Peyer's patch (tissue), 4 donors: ENCODE measurements at regions not wholly inside any gene's neighbourhood (a gene's known extent, or its start where the extent isn't known, plus 50 kb on each side); places are given as distances from the start of the nearest gene placed in this dataset.

Source experiments
- DNase-seq, 3 donors: peaks; one replicate each; pipeline ENCODE4 v3.0.0-alpha.2; 2017 to 2019
- H3K27ac ChIP-seq, 4 donors: fragments of 200-600 bp; sonication (generic); one replicate each; pipeline ENCODE4 v1.5.1; 2016 to 2019
- H3K27me3 ChIP-seq, 2 donors: fragments of 200-600 bp; sonication (generic); one replicate each; pipeline ENCODE4 v1.5.1; 2019
- H3K36me3 ChIP-seq, 3 donors: fragments of 200-600 bp; sonication (generic); one replicate each; pipeline ENCODE4 v1.5.1; 2016 to 2019
- H3K4me1 ChIP-seq, 4 donors: fragments of 200-600 bp; sonication (generic); one replicate each; pipeline ENCODE4 v1.5.1; 2016 to 2019
- H3K4me3 ChIP-seq, 4 donors: fragments of 200-600 bp; sonication (generic); 1 replicate in 3 of 4; 2 replicates in 1 of 4; pipeline ENCODE4 v1.5.1; 2016 to 2019; ENCODE audit warnings: mild to moderate bottlenecking in 1 of 4
- H3K9me3 ChIP-seq, 4 donors: fragments of 200-600 bp; sonication (generic); one replicate each; pipeline ENCODE4 v1.5.1; 2016 to 2019; ENCODE audit warnings: mild to moderate bottlenecking in 1 of 4
- CTCF ChIP-seq, 6 experiments: fragments of 450-650 bp in 4 of 6; fragments of 200-600 bp in 2 of 6; sonication (generic) in 1 of 6; IDR thresholded peaks; one replicate each; pipeline ENCODE4 v1.5.1; 2017 to 2019; ENCODE audit warnings: antibody characterized with exemption in 6 of 6, mild to moderate bottlenecking in 3 of 6, moderate library complexity in 1 of 6
- POLR2A ChIP-seq, 2 donors: fragments of 450-650 bp; IDR thresholded peaks; one replicate each; pipeline ENCODE4 v1.5.1; 2017; ENCODE audit warnings: antibody characterized with exemption in 2 of 2, mild to moderate bottlenecking in 2 of 2, moderate library complexity in 2 of 2

DNA sequence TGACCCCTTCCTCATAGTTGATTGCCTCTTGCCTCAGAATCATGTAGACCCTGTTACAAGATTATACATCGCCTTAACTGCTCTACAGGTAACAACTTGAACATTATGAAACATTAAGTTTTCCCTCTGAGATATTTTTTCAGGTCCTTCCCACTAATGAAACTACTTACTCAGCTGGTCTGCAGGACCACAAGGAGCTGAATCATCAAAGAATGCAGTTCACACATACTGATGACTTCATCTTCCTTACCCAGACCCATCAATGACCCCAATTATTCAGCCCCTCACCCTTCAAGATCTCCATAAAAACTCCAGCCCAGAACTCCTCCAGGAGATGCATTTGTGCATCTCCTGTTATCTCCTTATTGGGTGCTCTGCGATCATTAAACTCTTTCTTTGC, 720.9 kb downstream of the RAPGEF2 start:
- Histone ChIP-seq H3K27me3 (no peaks in the 10 kb centered on the region), H3K9me3 (no peaks in the 10 kb centered on the region), H3K4me3 (no peak overlapping the region), H3K36me3 (no peaks in the 10 kb centered on the region), H3K27ac (no peak overlapping the region), H3K4me1 (no peaks in the 10 kb centered on the region)
- DNase-seq = no peak
- TF ChIP-seq CTCF (IDR thresholded peaks at IDR 0.05) (no peak), POLR2A (IDR thresholded peaks at IDR 0.05) (no peak)

GRCh38 chr4:159828687-159829086, 725.8 kb downstream of the RAPGEF2 start:
- TF ChIP-seq CTCF (IDR thresholded peaks at IDR 0.05) (no peak), POLR2A (IDR thresholded peaks at IDR 0.05) (no peak)
- H3K4me3 ChIP-seq = no peak overlapping the region
- no peak for DNase-seq
- H3K27ac ChIP-seq = no peak overlapping the region
- H3K27me3 ChIP-seq = no peaks in the 10 kb centered on the region
- no peaks in the 10 kb centered on the region for H3K36me3 ChIP-seq
- H3K9me3 ChIP-seq = no peaks in the 10 kb centered on the region
- H3K4me1 ChIP-seq = no peaks in the 10 kb centered on the region

DNA sequence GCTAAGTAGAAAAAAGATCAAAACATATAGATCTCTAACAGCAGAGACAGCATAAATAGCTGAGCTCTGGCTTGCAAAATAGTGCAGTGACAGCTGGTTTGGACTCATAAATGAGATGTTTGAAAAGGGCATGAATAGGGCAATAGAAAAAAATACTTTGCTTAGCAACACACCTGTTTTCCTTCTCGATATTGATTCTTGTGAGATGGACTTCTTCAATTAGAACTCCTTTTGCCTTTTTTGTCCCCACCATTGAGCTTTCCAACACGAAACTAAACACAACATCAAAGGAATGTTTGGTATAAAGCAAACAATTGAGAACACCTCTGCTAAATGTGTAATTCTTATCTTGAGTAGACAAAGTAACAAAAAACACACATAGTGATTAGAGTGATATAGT, 726.3 kb downstream of the RAPGEF2 start:
- H3K36me3 ChIP-seq = no peaks in the 10 kb centered on the region

GRCh38 chr4:159837071-159837470, 734.2 kb downstream of the RAPGEF2 start:
- no peaks in the 10 kb centered on the region for H3K27me3 ChIP-seq
- no peak overlapping the region for H3K27ac ChIP-seq
- H3K36me3 ChIP-seq = no peaks in the 10 kb centered on the region
- no peak for TF ChIP-seq CTCF (IDR thresholded peaks at IDR 0.05)
- TF ChIP-seq POLR2A (IDR thresholded peaks at IDR 0.05) = no peak
- no peaks in the 10 kb centered on the region for H3K9me3 ChIP-seq
- no peak overlapping the region for H3K4me3 ChIP-seq
- DNase-seq = no peak
- H3K4me1 ChIP-seq = no peaks in the 10 kb centered on the region

More for the DNA sequence above, 726.3 kb downstream of the RAPGEF2 start:
- H3K9me3 ChIP-seq = no peaks in the 10 kb centered on the region
- TF ChIP-seq POLR2A (IDR thresholded peaks at IDR 0.05) (no peak), CTCF (IDR thresholded peaks at IDR 0.05) (no peak)
- no peaks in the 10 kb centered on the region for H3K27me3 ChIP-seq
- no peak overlapping the region for H3K27ac ChIP-seq
- DNase-seq = no peak
- no peaks in the 10 kb centered on the region for H3K4me1 ChIP-seq
- H3K4me3 ChIP-seq = no peak overlapping the region

DNA sequence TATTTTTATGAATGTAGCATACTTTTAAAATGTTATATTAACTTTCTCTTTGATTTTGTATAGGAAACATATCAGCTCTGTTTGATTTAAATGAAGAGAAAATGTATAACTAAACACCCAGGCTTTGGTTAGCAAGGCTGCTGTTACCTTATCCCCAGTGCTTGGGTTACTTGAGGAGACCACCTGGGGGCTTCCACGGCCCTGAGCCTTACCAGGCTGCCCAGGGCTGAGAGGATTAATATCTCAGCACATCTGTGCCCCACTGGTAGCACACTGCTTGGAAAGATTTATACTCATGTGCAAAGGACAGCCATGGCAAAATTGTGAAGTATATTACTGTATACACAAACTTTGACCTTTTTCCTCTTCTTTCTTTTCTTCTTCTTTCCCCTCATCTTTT, 752.9 kb downstream of the RAPGEF2 start:
- DNase-seq = no peak
- Histone ChIP-seq H3K27ac (no peak overlapping the region), H3K36me3 (no peaks in the 10 kb centered on the region), H3K9me3 (no peaks in the 10 kb centered on the region), H3K27me3 (no peaks in the 10 kb centered on the region), H3K4me3 (no peak overlapping the region), H3K4me1 (no peaks in the 10 kb centered on the region)
- TF ChIP-seq POLR2A (IDR thresholded peaks at IDR 0.05) (no peak), CTCF (IDR thresholded peaks at IDR 0.05) (no peak)

GRCh38 chr4:159856451-159856850, 753.6 kb downstream of the RAPGEF2 start:
- Histone ChIP-seq H3K9me3 (no peaks in the 10 kb centered on the region), H3K27ac (no peak overlapping the region), H3K4me1 (no peaks in the 10 kb centered on the region), H3K36me3 (no peaks in the 10 kb centered on the region), H3K27me3 (no peaks in the 10 kb centered on the region), H3K4me3 (no peak overlapping the region)
- TF ChIP-seq POLR2A (IDR thresholded peaks at IDR 0.05) = no peak
- no peak for TF ChIP-seq CTCF (IDR thresholded peaks at IDR 0.05)
- no peak for DNase-seq
